ENCODE measurements at regions not wholly inside any gene's neighbourhood (a gene's known extent, or its start where the extent isn't known, plus 50 kb on each side); places are given as distances from the start of the nearest gene placed in this dataset.

GRCh38 chr1:192516776-192517297 is 58.7 kb upstream of the RGS1 start (continued):
- TF ChIP-seq SKIL (IDR thresholded peaks at IDR 0.05; ENCODE audit: low read depth, poor library complexity, severe bottlenecking), result peak; percentile 100
- TF ChIP-seq STAT3 (IDR thresholded peaks at IDR 0.05; ENCODE audit: low read depth, low read length), result peak; percentile 96; the same call in 1 of the 2 replicates
- peak; percentile 98 for TF ChIP-seq TBL1XR1 (IDR thresholded peaks at IDR 0.05; ENCODE audit: low read depth, low read length)
- TF ChIP-seq CEBPB (IDR thresholded peaks at IDR 0.05; ENCODE audit: borderline replicate concordance in 1 of 2, low read depth in 2 of 2, low read length in 2 of 2), result peak; percentile 65 to 99
- no peak for TF ChIP-seq IRF3 (IDR thresholded peaks at IDR 0.05)
- peak; percentile 79 for TF ChIP-seq YY1 (IDR thresholded peaks at IDR 0.05; ENCODE audit: low read depth, low read length)
- TF ChIP-seq NBN (IDR thresholded peaks at IDR 0.05), result peak; percentile 96
- peak; percentile 83 for TF ChIP-seq BMI1 (IDR thresholded peaks at IDR 0.05; ENCODE audit: borderline replicate concordance)
- TF ChIP-seq CREM (IDR thresholded peaks at IDR 0.05; ENCODE audit: low read depth), result peak; percentile 92
- peak; percentile 98 for TF ChIP-seq MTA3 (IDR thresholded peaks at IDR 0.05; ENCODE audit: borderline replicate concordance, low read length)
- TF ChIP-seq ZNF687 (IDR thresholded peaks at IDR 0.05), result peak; percentile 88
- TF ChIP-seq NR2F1 (conservative IDR thresholded peaks at IDR 0.05), result peak; percentile 85
- TF ChIP-seq ZNF274 (IDR thresholded peaks at IDR 0.05; ENCODE audit: insufficient read depth, insufficient read length), result no peak
- TF ChIP-seq IRF5 (IDR thresholded peaks at IDR 0.05; ENCODE audit: borderline replicate concordance), result peak; percentile 42; the same call in 1 of the 2 replicates
- TF ChIP-seq ESRRA (IDR thresholded peaks at IDR 0.05; ENCODE audit: low read length), result no peak
- no peak for TF ChIP-seq NRF1 (conservative IDR thresholded peaks at IDR 0.05; ENCODE audit: low read depth, low read length)
- TF ChIP-seq FOXM1 (IDR thresholded peaks at IDR 0.05; ENCODE audit: low read depth, low read length), result peak; percentile 98
- no peak for TF ChIP-seq POLR2AphosphoS2 (IDR thresholded peaks at IDR 0.05; ENCODE audit: low read depth, low read length)
- TF ChIP-seq PBX3 (IDR thresholded peaks at IDR 0.05; ENCODE audit: insufficient replicate concordance, low read depth, low read length), result peak; percentile 71
- TF ChIP-seq WRNIP1 (IDR thresholded peaks at IDR 0.05; ENCODE audit: borderline replicate concordance, low read depth, low read length), result no peak
- TF ChIP-seq GATAD2B (conservative IDR thresholded peaks at IDR 0.05; ENCODE audit: low read depth), result peak; percentile 88
- no peak for TF ChIP-seq KDM1A (IDR thresholded peaks at IDR 0.05; ENCODE audit: borderline replicate concordance)
